RCC 7860 (cell line): ENCODE measurements at regions not wholly inside any gene's neighbourhood (a gene's known extent, or its start where the extent isn't known, plus 50 kb on each side); places are given as distances from the start of the nearest gene placed in this dataset.

Experiments used
- DNase-seq: peaks from one replicate; pipeline ENCODE4 v3.0.0-alpha.2; 2015; ENCODE audit warnings: low spot score
- FAIRE-seq: peaks from 2 replicates; lab custom pipeline; 2012; peaks lifted over from hg19 to GRCh38; lab: Jason Lieb, UNC

GRCh38 chr1:201740086-201740541 is 88.8 kb upstream of the IPO9 start:
- FAIRE-seq (no peak), DNase-seq (no peak)

GRCh38 chr1:201740670-201741111 is 88.3 kb upstream of the IPO9 start:
- no peak for DNase-seq
- no peak for FAIRE-seq

GRCh38 chr1:201741763-201742342 is 87.1 kb upstream of the IPO9 start:
- FAIRE-seq = no peak
- DNase-seq = no peak

GRCh38 chr1:201742476-201742875 is 86.5 kb upstream of the IPO9 start:
- no peak for FAIRE-seq
- no peak for DNase-seq

GRCh38 chr1:201742955-201743805 is 85.8 kb upstream of the IPO9 start:
- no peak for DNase-seq

GRCh38 chr1:201745023-201745422 is 83.9 kb upstream of the IPO9 start:
- FAIRE-seq (no peak), DNase-seq (no peak)

More at GRCh38 chr1:201742955-201743805, 85.8 kb upstream of the IPO9 start:
- FAIRE-seq = no peak

- DNase-seq = no peak
- no peak for FAIRE-seq
These were observed 82.8 kb upstream of the IPO9 start for GRCh38 chr1:201746156-201746555.

GRCh38 chr1:201747261-201747660 is 81.7 kb upstream of the IPO9 start:
- FAIRE-seq = no peak
- no peak for DNase-seq

- FAIRE-seq (peak; percentile 93), DNase-seq (peak; percentile 92)
These were observed 80.6 kb upstream of the IPO9 start for GRCh38 chr1:201748335-201748734.

- DNase-seq (no peak), FAIRE-seq (no peak)
These were observed 79.8 kb upstream of the IPO9 start for GRCh38 chr1:201749059-201749690.

GRCh38 chr1:201750120-201750519 is 78.8 kb upstream of the IPO9 start:
- FAIRE-seq = no peak
- no peak for DNase-seq

GRCh38 chr1:201750934-201751333 is 78.0 kb upstream of the IPO9 start:
- FAIRE-seq (no peak), DNase-seq (no peak)

- peak; percentile 53 for FAIRE-seq
- DNase-seq = no peak
These were observed 77.1 kb upstream of the IPO9 start for GRCh38 chr1:201751872-201752271.

GRCh38 chr1:201752333-201752732 is 76.6 kb upstream of the IPO9 start:
- DNase-seq (no peak), FAIRE-seq (no peak)

- DNase-seq (no peak), FAIRE-seq (no peak)
These were observed 75.5 kb upstream of the IPO9 start for GRCh38 chr1:201753492-201753891.

- DNase-seq = no peak
- no peak for FAIRE-seq
These were observed 74.6 kb upstream of the IPO9 start for GRCh38 chr1:201754353-201754752.

- no peak for FAIRE-seq
- no peak for DNase-seq
These were observed 73.8 kb upstream of the IPO9 start for GRCh38 chr1:201755200-201755599.

- FAIRE-seq (peak; percentile 82), DNase-seq (peak; percentile 78)
These were observed 72.6 kb upstream of the IPO9 start for GRCh38 chr1:201756406-201756805.

GRCh38 chr1:201758499-201759050 is 70.4 kb upstream of the IPO9 start:
- DNase-seq = no peak
- no peak for FAIRE-seq

- DNase-seq = peak; percentile 71
- peak; percentile 95 for FAIRE-seq
These were observed 69.7 kb upstream of the IPO9 start for GRCh38 chr1:201759194-201759815.

GRCh38 chr1:201760516-201760915 is 68.4 kb upstream of the IPO9 start:
- FAIRE-seq (no peak), DNase-seq (no peak)
